Glomerular visceral epithelial cell (primary cell): ENCODE measurements at regions not wholly inside any gene's neighbourhood (a gene's known extent, or its start where the extent isn't known, plus 50 kb on each side); places are given as distances from the start of the nearest gene placed in this dataset.

Experiments used
- DNase-seq: peaks from one replicate; pipeline ENCODE4 v3.0.0-alpha.2; 2016; ENCODE audit errors: extremely low spot score

- DNase-seq, result no peak
These were observed 233.0 kb upstream of the TNP1 start for GRCh38 chr2:217092710-217093379.

GRCh38 chr2:217091531-217091930, 231.7 kb upstream of the TNP1 start:
- no peak for DNase-seq

- no peak for DNase-seq
These were observed 231.0 kb upstream of the TNP1 start for GRCh38 chr2:217090884-217091283.

GRCh38 chr2:217090024-217090473, 230.2 kb upstream of the TNP1 start:
- DNase-seq, result no peak

- DNase-seq, result no peak
These were observed 226.9 kb upstream of the TNP1 start for GRCh38 chr2:217086718-217087117.

- DNase-seq, result peak; percentile 90
These were observed 226.2 kb upstream of the TNP1 start for GRCh38 chr2:217086038-217086522.

GRCh38 chr2:217085543-217085942, 225.7 kb upstream of the TNP1 start:
- DNase-seq, result peak; percentile 80

GRCh38 chr2:217081799-217082198, 221.9 kb upstream of the TNP1 start:
- DNase-seq, result no peak

- DNase-seq, result no peak
These were observed 219.3 kb upstream of the TNP1 start for GRCh38 chr2:217079165-217079564.

GRCh38 chr2:217077831-217078407, 218.1 kb upstream of the TNP1 start:
- DNase-seq, result peak; percentile 66

- DNase-seq, result no peak
These were observed 216.9 kb upstream of the TNP1 start for GRCh38 chr2:217076657-217077232.

- no peak for DNase-seq
These were observed 216.2 kb upstream of the TNP1 start for GRCh38 chr2:217076058-217076435.

- no peak for DNase-seq
These were observed 215.6 kb upstream of the TNP1 start for GRCh38 chr2:217075268-217076057.

GRCh38 chr2:217074576-217075255, 214.9 kb upstream of the TNP1 start:
- DNase-seq, result no peak

- no peak for DNase-seq
These were observed 211.6 kb upstream of the TNP1 start for GRCh38 chr2:217071416-217071815.

GRCh38 chr2:217070611-217071010, 210.7 kb upstream of the TNP1 start:
- DNase-seq, result no peak

- DNase-seq, result no peak
These were observed 210.2 kb upstream of the TNP1 start for GRCh38 chr2:217070043-217070430.

- DNase-seq, result no peak
These were observed 209.6 kb upstream of the TNP1 start for GRCh38 chr2:217069263-217070042.

- DNase-seq, result no peak
These were observed 208.9 kb upstream of the TNP1 start for GRCh38 chr2:217068677-217069250.

GRCh38 chr2:217067787-217068186, 207.9 kb upstream of the TNP1 start:
- no peak for DNase-seq
